PFSK-1 (cell line): ENCODE measurements at regions not wholly inside any gene's neighbourhood (a gene's known extent, or its start where the extent isn't known, plus 50 kb on each side); places are given as distances from the start of the nearest gene placed in this dataset.

Experiments used
- FOXP2 ChIP-seq: optimal IDR thresholded peaks from 2 replicates; pipeline ENCODE3; 2011; ENCODE audit warnings: borderline replicate concordance, control low read depth, inconsistent platforms; ENCODE audit not compliant: insufficient read depth; ENCODE audit errors: extremely low read length, extremely low read depth
- POLR2AphosphoS5 ChIP-seq: IDR thresholded peaks from 2 replicates; pipeline ENCODE4 v1.6.1; 2012; ENCODE audit warnings: low read depth, mild to moderate bottlenecking, control low read depth, low read length, moderate library complexity
- REST ChIP-seq, 2 experiments: IDR thresholded peaks; 2 replicates each; pipeline versions ENCODE4 v1.6.1 to v1.8.0; 2011 to 2012; ENCODE audit warnings: low read depth in 2 of 2, low read length in 2 of 2, control low read depth in 1 of 2, inconsistent platforms in 1 of 2, mild to moderate bottlenecking in 1 of 2, moderate library complexity in 1 of 2; ENCODE audit not compliant: insufficient read depth in 1 of 2
- SIN3A ChIP-seq: IDR thresholded peaks from 2 replicates; pipeline ENCODE4 v1.6.1; 2012; ENCODE audit warnings: mild to moderate bottlenecking, low read length, moderate library complexity, borderline replicate concordance; ENCODE audit not compliant: insufficient read depth
- TAF1 ChIP-seq: IDR thresholded peaks from 2 replicates; pipeline ENCODE4 v1.6.1; 2012; ENCODE audit warnings: low read length, control low read depth, borderline replicate concordance; ENCODE audit not compliant: insufficient read depth

- TF ChIP-seq SIN3A (no peak), POLR2AphosphoS5 (no peak), REST (IDR thresholded peaks at IDR 0.05; ENCODE audit: insufficient read depth in 1 of 2, low read depth in 2 of 2, low read length in 2 of 2) (no peak), TAF1 (no peak), FOXP2 (no peak)
Observed at GRCh38 chr2:58757971-58758370, 516.8 kb upstream of the FANCL start.

GRCh38 chr2:58756336-58756735, 515.2 kb upstream of the FANCL start:
- no peak for TF ChIP-seq REST (IDR thresholded peaks at IDR 0.05; ENCODE audit: insufficient read depth in 1 of 2, low read depth in 2 of 2, low read length in 2 of 2)
- no peak for TF ChIP-seq FOXP2
- no peak for TF ChIP-seq TAF1
- TF ChIP-seq SIN3A: no peak
- TF ChIP-seq POLR2AphosphoS5: no peak

GRCh38 chr2:58749041-58749440, 507.9 kb upstream of the FANCL start:
- TF ChIP-seq POLR2AphosphoS5: no peak
- TF ChIP-seq TAF1: no peak
- TF ChIP-seq FOXP2: no peak
- no peak for TF ChIP-seq SIN3A
- no peak for TF ChIP-seq REST (IDR thresholded peaks at IDR 0.05; ENCODE audit: insufficient read depth in 1 of 2, low read depth in 2 of 2, low read length in 2 of 2)

GRCh38 chr2:58740426-58740825, 499.3 kb upstream of the FANCL start:
- no peak for TF ChIP-seq REST (IDR thresholded peaks at IDR 0.05; ENCODE audit: insufficient read depth in 1 of 2, low read depth in 2 of 2, low read length in 2 of 2)
- TF ChIP-seq FOXP2: no peak
- no peak for TF ChIP-seq SIN3A
- no peak for TF ChIP-seq POLR2AphosphoS5
- TF ChIP-seq TAF1: no peak

- no peak for TF ChIP-seq FOXP2
- TF ChIP-seq POLR2AphosphoS5: no peak
- TF ChIP-seq TAF1: no peak
- no peak for TF ChIP-seq SIN3A
- TF ChIP-seq REST (IDR thresholded peaks at IDR 0.05; ENCODE audit: insufficient read depth in 1 of 2, low read depth in 2 of 2, low read length in 2 of 2): no peak
Observed at GRCh38 chr2:58739033-58739432, 497.9 kb upstream of the FANCL start.
